Calu3 (cell line): ENCODE measurements at regions not wholly inside any gene's neighbourhood (a gene's known extent, or its start where the extent isn't known, plus 50 kb on each side); places are given as distances from the start of the nearest gene placed in this dataset.

ENCODE experiments used
- BruUV-seq: library from RNA; stranded (reverse); fragments of 400-500 nt; replicated peaks from 2 replicates; lab custom pipeline; 2021; lab: Mats Ljungman, UMichigan
- CTCF ChIA-PET: fragments of 300-600 bp; sonication (Branson Sonifier 250); formaldehyde crosslinking; loops from one replicate; lab custom pipeline; 2022; ENCODE audit warnings: antibody characterized with exemption; lab: Charles Lee
- DNase-seq: peaks from one replicate; pipeline ENCODE4 v3.0.0; 2022
- H3K27ac Mint-ChIP-seq: one replicate; pipeline ENCODE4 v1.8.0; 2022; ENCODE audit warnings: mixed read lengths; ENCODE audit not compliant: unreplicated experiment
- H3K27me3 Mint-ChIP-seq: one replicate; pipeline ENCODE4 v1.8.0; 2022; ENCODE audit warnings: mixed read lengths; ENCODE audit not compliant: unreplicated experiment
- H3K36me3 Mint-ChIP-seq: one replicate; pipeline ENCODE4 v1.8.0; 2022; ENCODE audit warnings: mild to moderate bottlenecking, moderate library complexity, mixed read lengths; ENCODE audit not compliant: insufficient read depth, unreplicated experiment
- H3K4me1 Mint-ChIP-seq: one replicate; pipeline ENCODE4 v1.8.0; 2022; ENCODE audit warnings: mild to moderate bottlenecking, low read depth, mixed read lengths; ENCODE audit not compliant: unreplicated experiment
- H3K4me3 Mint-ChIP-seq: one replicate; pipeline ENCODE4 v1.8.0; 2022; ENCODE audit warnings: mild to moderate bottlenecking, low read depth, moderate library complexity, mixed read lengths; ENCODE audit not compliant: unreplicated experiment
- H3K9me3 Mint-ChIP-seq: one replicate; pipeline ENCODE4 v1.8.0; 2022; ENCODE audit warnings: low read depth, mixed read lengths; ENCODE audit not compliant: unreplicated experiment
- CTCF ChIP-seq: fragments of 200-600 bp; IDR thresholded peaks from one replicate; pipeline ENCODE4 v1.8.0; 2022; ENCODE audit warnings: antibody characterized with exemption; ENCODE audit not compliant: unreplicated experiment
- intact Hi-C: fragments of 100-400 bp; cut with micrococcal nuclease; formaldehyde crosslinking; loops from one replicate; pipeline ENCODE4 v1.10.0; 2022; ENCODE audit not compliant: unreplicated experiment

DNA sequence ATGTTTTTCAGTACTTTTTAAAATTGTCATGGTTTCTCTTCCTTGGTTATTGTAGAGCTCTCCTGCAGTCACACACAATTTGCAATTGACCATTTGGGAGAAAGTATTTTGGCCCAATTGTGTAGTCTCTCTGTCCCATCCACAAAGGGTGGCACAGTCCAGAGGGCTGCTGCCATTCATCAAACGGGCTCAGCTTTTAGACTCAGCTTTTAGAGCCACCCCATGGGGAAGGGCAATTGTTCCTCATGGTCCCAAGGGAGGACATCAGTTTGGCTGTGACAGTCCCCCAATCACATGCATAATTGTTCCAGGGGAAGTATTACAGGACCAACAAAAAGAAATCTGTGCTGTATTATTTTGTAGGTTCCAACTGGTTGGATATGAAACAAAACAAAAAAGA lies 207.6 kb downstream of the ZNF462 start:
- no TSS peak for BruUV-seq
- Mint-ChIP-seq H3K27me3 (peaks cover 2% of the 10 kb centered on the region), H3K4me3 (no peak overlapping the region), H3K27ac (no peak overlapping the region), H3K36me3 (no peaks in the 10 kb centered on the region), H3K9me3 (no peaks in the 10 kb centered on the region), H3K4me1 (no peaks in the 10 kb centered on the region)
- intact Hi-C loops = no loop called here
- no peak for DNase-seq
- CTCF ChIA-PET = no interaction called here
- TF ChIP-seq CTCF = no peak

GRCh38 chr9:107078061-107078460 lies 205.0 kb upstream of the RAD23B start:
- no TSS peak for BruUV-seq
- Mint-ChIP-seq H3K36me3 (no peaks in the 10 kb centered on the region), H3K27ac (no peak overlapping the region), H3K27me3 (no peaks in the 10 kb centered on the region), H3K9me3 (no peaks in the 10 kb centered on the region), H3K4me1 (no peaks in the 10 kb centered on the region), H3K4me3 (no peak overlapping the region)
- TF ChIP-seq CTCF = no peak
- no peak for DNase-seq
- intact Hi-C loops = no loop called here
- CTCF ChIA-PET = no interaction called here

- TF ChIP-seq CTCF = no peak
- CTCF ChIA-PET = no interaction called here
- H3K36me3 Mint-ChIP-seq = no peaks in the 10 kb centered on the region
- H3K27me3 Mint-ChIP-seq = no peaks in the 10 kb centered on the region
- intact Hi-C loops = no loop called here
- no peak overlapping the region for H3K27ac Mint-ChIP-seq
- BruUV-seq = no TSS peak
- H3K4me1 Mint-ChIP-seq = no peaks in the 10 kb centered on the region
- DNase-seq = no peak
- H3K4me3 Mint-ChIP-seq = no peak overlapping the region
- no peaks in the 10 kb centered on the region for H3K9me3 Mint-ChIP-seq
These were observed 203.5 kb upstream of the RAD23B start for GRCh38 chr9:107079589-107079988.

- Mint-ChIP-seq H3K36me3 (no peaks in the 10 kb centered on the region), H3K27me3 (no peaks in the 10 kb centered on the region), H3K4me3 (no peak overlapping the region), H3K27ac (no peak overlapping the region), H3K4me1 (no peaks in the 10 kb centered on the region), H3K9me3 (no peaks in the 10 kb centered on the region)
- TF ChIP-seq CTCF = no peak
- DNase-seq = no peak
- no TSS peak for BruUV-seq
- intact Hi-C loops = no loop called here
- CTCF ChIA-PET = no interaction called here
These were observed 202.9 kb upstream of the RAD23B start for GRCh38 chr9:107080130-107080529.
